HG03039 (cell line): ENCODE measurements at regions not wholly inside any gene's neighbourhood (a gene's known extent, or its start where the extent isn't known, plus 50 kb on each side); places are given as distances from the start of the nearest gene placed in this dataset.
"Not testable (repeated sequence)": the region's sequence is repeated elsewhere in the genome, so short reads cannot be mapped to it uniquely, and the experiment has no call there.

Source experiments
- ATAC-seq: cut with Tn5 transposase; IDR thresholded peaks from one replicate; pipeline ENCODE4 v1.9.1; 2021; ENCODE audit warnings: mild to moderate bottlenecking, moderate library complexity; ENCODE audit not compliant: unreplicated experiment

GRCh38 chr11:92168936-92169335 is 55.7 kb upstream of the FAT3 start:
- no peak for ATAC-seq

GRCh38 chr11:92167571-92167970 is 57.0 kb upstream of the FAT3 start:
- no peak for ATAC-seq

GRCh38 chr11:92166335-92166734 is 58.3 kb upstream of the FAT3 start:
- no peak for ATAC-seq

GRCh38 chr11:92163879-92164278 is 60.7 kb upstream of the FAT3 start:
- ATAC-seq, result no peak

- no peak for ATAC-seq
Measured at GRCh38 chr11:92162776-92163175, 61.8 kb upstream of the FAT3 start.

- ATAC-seq, result no peak
Measured at GRCh38 chr11:92159931-92160330, 64.7 kb upstream of the FAT3 start.

GRCh38 chr11:92157390-92157789 is 67.2 kb upstream of the FAT3 start:
- ATAC-seq, result not testable (repeated sequence)

GRCh38 chr11:92154611-92155010 is 70.0 kb upstream of the FAT3 start:
- no peak for ATAC-seq

- no peak for ATAC-seq
Measured at GRCh38 chr11:92154110-92154509, 70.5 kb upstream of the FAT3 start.

- no peak for ATAC-seq
Measured at GRCh38 chr11:92153542-92153941, 71.1 kb upstream of the FAT3 start.

- ATAC-seq, result no peak
Measured at GRCh38 chr11:92152245-92152644, 72.4 kb upstream of the FAT3 start.

GRCh38 chr11:92149996-92150395 is 74.6 kb upstream of the FAT3 start:
- ATAC-seq, result no peak

GRCh38 chr11:92141725-92142124 is 82.9 kb upstream of the FAT3 start:
- ATAC-seq, result no peak

GRCh38 chr11:92141159-92141558 is 83.5 kb upstream of the FAT3 start:
- ATAC-seq, result no peak

- ATAC-seq, result no peak
Measured at GRCh38 chr11:92140021-92140420, 84.6 kb upstream of the FAT3 start.

GRCh38 chr11:92138296-92138695 is 86.3 kb upstream of the FAT3 start:
- ATAC-seq, result no peak

GRCh38 chr11:92137747-92138146 is 86.9 kb upstream of the FAT3 start:
- no peak for ATAC-seq

GRCh38 chr11:92136797-92137196 is 87.8 kb upstream of the FAT3 start:
- ATAC-seq, result no peak

- no peak for ATAC-seq
Measured at GRCh38 chr11:92131289-92131865, 93.2 kb upstream of the FAT3 start.

- no peak for ATAC-seq
Measured at GRCh38 chr11:92130421-92130831, 94.2 kb upstream of the FAT3 start.

GRCh38 chr11:92129811-92130210 is 94.8 kb upstream of the FAT3 start:
- ATAC-seq, result no peak

- no peak for ATAC-seq
Measured at GRCh38 chr11:92128026-92128425, 96.6 kb upstream of the FAT3 start.

GRCh38 chr11:92125321-92125720 is 99.3 kb upstream of the FAT3 start:
- ATAC-seq, result no peak
